Prostate gland (tissue), 2 donors: ENCODE measurements at regions not wholly inside any gene's neighbourhood (a gene's known extent, or its start where the extent isn't known, plus 50 kb on each side); places are given as distances from the start of the nearest gene placed in this dataset.

Source experiments
- DNase-seq: peaks from one replicate; pipeline ENCODE4 v3.0.0-alpha.2; 2019; ENCODE audit warnings: low spot score
- H3K27ac ChIP-seq, 2 donors: fragments of 200-600 bp; sonication (generic); 2 replicates each; pipeline ENCODE4 v1.5.1; 2017 to 2019
- H3K27me3 ChIP-seq: fragments of 200-600 bp; sonication (generic); replicated peaks from 2 replicates; pipeline ENCODE4 v1.5.1; 2019; ENCODE audit not compliant: insufficient read depth
- H3K36me3 ChIP-seq, 2 donors: fragments of 200-600 bp; sonication (generic); 1 replicate in 1 of 2; 2 replicates in 1 of 2; pipeline versions ENCODE4 v1.5.1 to v1.8.1; 2017 to 2019
- H3K4me1 ChIP-seq: fragments of 200-600 bp; sonication (generic); replicated peaks from 2 replicates; pipeline ENCODE4 v1.5.1; 2019
- H3K4me3 ChIP-seq, 2 donors: fragments of 200-600 bp; sonication (generic); 2 replicates each; pipeline ENCODE4 v1.5.1; 2017 to 2019
- H3K9me3 ChIP-seq: fragments of 200-600 bp; sonication (generic); 2 replicates; pipeline ENCODE4 v1.5.1; 2017
- CTCF ChIP-seq, 4 experiments: fragments of 200-600 bp in 2 of 4; fragments of 450-650 bp in 2 of 4; sonication (generic) in 2 of 4; IDR thresholded peaks; 1 replicate in 3 of 4; 2 replicates in 1 of 4; pipeline ENCODE4 v1.5.1; 2016 to 2019; ENCODE audit warnings: antibody characterized with exemption in 4 of 4, mild to moderate bottlenecking in 2 of 4, moderate library complexity in 2 of 4
- POLR2A ChIP-seq: fragments of 450-650 bp; IDR thresholded peaks from one replicate; pipeline ENCODE4 v1.6.1; 2016; ENCODE audit warnings: antibody characterized with exemption, mild to moderate bottlenecking
- POLR2AphosphoS5 ChIP-seq: sonication (generic); formaldehyde crosslinking; IDR thresholded peaks from one replicate; pipeline ENCODE4 v1.6.1; 2017; ENCODE audit warnings: antibody characterized with exemption
- WGBS: methylation state at CpG from one replicate; pipeline ENCODE4 v1.1.5; 2018; 5-methylcytosine and 5-hydroxymethylcytosine counted together
- intact Hi-C: fragments of 100-400 bp; cut with DNase I; formaldehyde crosslinking; loops from one replicate; pipeline ENCODE4 v1.14.2; 2022

GRCh38 chr4:15262396-15262795, 165.4 kb upstream of the C1QTNF7 start:
- H3K27me3 ChIP-seq: no peaks in the 10 kb centered on the region
- H3K4me1 ChIP-seq: no peaks in the 10 kb centered on the region
- H3K9me3 ChIP-seq: no peaks in the 10 kb centered on the region
- intact Hi-C loops: no loop called here
- H3K27ac ChIP-seq: no peak overlapping the region
- TF ChIP-seq CTCF (IDR thresholded peaks at IDR 0.05): no peak
- no peak for TF ChIP-seq POLR2A
- no peak for TF ChIP-seq POLR2AphosphoS5
- no peak for DNase-seq
- no peaks in the 10 kb centered on the region for H3K36me3 ChIP-seq
- no peak overlapping the region for H3K4me3 ChIP-seq

- intact Hi-C loops: no loop called here
- Histone ChIP-seq H3K27ac (no peak overlapping the region), H3K36me3 (no peaks in the 10 kb centered on the region), H3K9me3 (no peaks in the 10 kb centered on the region), H3K27me3 (no peaks in the 10 kb centered on the region), H3K4me1 (no peaks in the 10 kb centered on the region), H3K4me3 (no peak overlapping the region)
- TF ChIP-seq POLR2A: no peak
- no peak for TF ChIP-seq CTCF (IDR thresholded peaks at IDR 0.05)
- no peak for TF ChIP-seq POLR2AphosphoS5
- 94% methylated on average over 2 of the region's 2 CpGs for WGBS
- no peak for DNase-seq
These were observed 157.6 kb upstream of the C1QTNF7 start for GRCh38 chr4:15270201-15270600.

- Histone ChIP-seq H3K4me3 (no peak overlapping the region), H3K9me3 (no peaks in the 10 kb centered on the region), H3K36me3 (no peaks in the 10 kb centered on the region), H3K27me3 (no peaks in the 10 kb centered on the region), H3K4me1 (no peaks in the 10 kb centered on the region), H3K27ac (no peak overlapping the region)
- DNase-seq: no peak
- TF ChIP-seq POLR2A (no peak), POLR2AphosphoS5 (no peak), CTCF (IDR thresholded peaks at IDR 0.05) (no peak)
- intact Hi-C loops: no loop called here
- WGBS: 97% methylated on average over 2 of the region's 2 CpGs
These were observed 141.8 kb upstream of the C1QTNF7 start for GRCh38 chr4:15286041-15286440.

- Histone ChIP-seq H3K27me3 (no peaks in the 10 kb centered on the region), H3K36me3 (no peaks in the 10 kb centered on the region), H3K4me1 (no peaks in the 10 kb centered on the region), H3K9me3 (no peaks in the 10 kb centered on the region), H3K27ac (no peak overlapping the region), H3K4me3 (no peak overlapping the region)
- no peak for DNase-seq
- TF ChIP-seq CTCF (IDR thresholded peaks at IDR 0.05): no peak
- TF ChIP-seq POLR2A: no peak
- no peak for TF ChIP-seq POLR2AphosphoS5
- WGBS: 67% methylated on average over 1 of the region's 1 CpG
- intact Hi-C loops: no loop called here
These were observed 136.7 kb upstream of the C1QTNF7 start for GRCh38 chr4:15291122-15291521.

GRCh38 chr4:15293711-15294110, 134.1 kb upstream of the C1QTNF7 start:
- TF ChIP-seq POLR2A (no peak), CTCF (IDR thresholded peaks at IDR 0.05) (no peak), POLR2AphosphoS5 (no peak)

More at GRCh38 chr4:15293711-15294110, 134.1 kb upstream of the C1QTNF7 start:
- Histone ChIP-seq H3K4me1 (no peaks in the 10 kb centered on the region), H3K36me3 (no peaks in the 10 kb centered on the region), H3K27ac (no peak overlapping the region), H3K4me3 (no peak overlapping the region), H3K27me3 (no peaks in the 10 kb centered on the region), H3K9me3 (no peaks in the 10 kb centered on the region)
- intact Hi-C loops: no loop called here
- WGBS: 55% methylated on average over 2 of the region's 2 CpGs
- DNase-seq: no peak
